HFFc6 (cell line): ENCODE measurements at regions not wholly inside any gene's neighbourhood (a gene's known extent, or its start where the extent isn't known, plus 50 kb on each side); places are given as distances from the start of the nearest gene placed in this dataset.

Experiments
- DNase-seq: peaks from one replicate; pipeline ENCODE4 v3.0.0-alpha.2; 2018
- H3K27ac Mint-ChIP-seq: 2 replicates; pipeline ENCODE4 v1.8.0; 2020; ENCODE audit warnings: mild to moderate bottlenecking, mixed read lengths
- H3K27me3 Mint-ChIP-seq: 2 replicates; pipeline ENCODE4 v1.8.0; 2021; ENCODE audit warnings: mild to moderate bottlenecking, moderate library complexity, mixed read lengths; ENCODE audit not compliant: insufficient read depth
- H3K36me3 Mint-ChIP-seq: 2 replicates; pipeline ENCODE4 v1.8.0; 2021; ENCODE audit warnings: low read depth, mixed read lengths
- H3K4me1 Mint-ChIP-seq: 2 replicates; pipeline ENCODE4 v1.8.0; 2020; ENCODE audit warnings: low read depth, mixed read lengths
- H3K4me3 Mint-ChIP-seq: 2 replicates; pipeline ENCODE4 v1.8.0; 2020; ENCODE audit warnings: mild to moderate bottlenecking, moderate library complexity, mixed read lengths
- H3K9me3 Mint-ChIP-seq: 2 replicates; pipeline ENCODE4 v1.8.0; 2020; ENCODE audit warnings: mild to moderate bottlenecking, mixed read lengths
- TF ChIP-seq, protein P1 (sequence below): fragments of 200-600 bp; sonication (generic); IDR thresholded peaks from 2 replicates; pipeline ENCODE4 v1.5.0; 2021; ENCODE audit warnings: antibody characterized with exemption, mild to moderate bottlenecking

DNA sequence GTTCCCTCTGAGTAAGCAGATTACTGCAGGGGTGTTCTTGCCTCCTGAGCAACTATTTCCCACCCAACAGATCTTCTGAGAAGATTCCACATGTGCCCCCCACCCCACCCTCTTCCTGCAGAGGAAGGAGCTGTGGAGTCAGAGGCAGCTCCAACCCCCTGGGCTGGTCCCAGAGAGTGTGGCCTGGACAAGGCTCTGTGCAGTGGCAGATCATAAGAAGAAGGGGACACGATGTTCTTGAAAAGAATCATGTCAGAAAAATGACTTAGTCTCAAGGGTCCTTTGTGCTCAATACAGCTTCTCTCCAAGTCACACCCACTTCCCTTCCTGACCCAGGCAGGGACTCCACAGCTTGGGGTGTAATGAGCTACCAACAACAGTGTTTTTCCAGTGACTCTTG is 95.2 kb downstream of the SYF2 start:
- H3K27ac Mint-ChIP-seq: no peak overlapping the region
- H3K4me3 Mint-ChIP-seq: no peak overlapping the region
- H3K9me3 Mint-ChIP-seq: no peaks in the 10 kb centered on the region
- peaks cover 7% of the 10 kb centered on the region; the same call in 1 of the 2 replicates for H3K4me1 Mint-ChIP-seq
- no peaks in the 10 kb centered on the region for H3K36me3 Mint-ChIP-seq
- no peak for DNase-seq
- TF ChIP-seq, protein P1, sequence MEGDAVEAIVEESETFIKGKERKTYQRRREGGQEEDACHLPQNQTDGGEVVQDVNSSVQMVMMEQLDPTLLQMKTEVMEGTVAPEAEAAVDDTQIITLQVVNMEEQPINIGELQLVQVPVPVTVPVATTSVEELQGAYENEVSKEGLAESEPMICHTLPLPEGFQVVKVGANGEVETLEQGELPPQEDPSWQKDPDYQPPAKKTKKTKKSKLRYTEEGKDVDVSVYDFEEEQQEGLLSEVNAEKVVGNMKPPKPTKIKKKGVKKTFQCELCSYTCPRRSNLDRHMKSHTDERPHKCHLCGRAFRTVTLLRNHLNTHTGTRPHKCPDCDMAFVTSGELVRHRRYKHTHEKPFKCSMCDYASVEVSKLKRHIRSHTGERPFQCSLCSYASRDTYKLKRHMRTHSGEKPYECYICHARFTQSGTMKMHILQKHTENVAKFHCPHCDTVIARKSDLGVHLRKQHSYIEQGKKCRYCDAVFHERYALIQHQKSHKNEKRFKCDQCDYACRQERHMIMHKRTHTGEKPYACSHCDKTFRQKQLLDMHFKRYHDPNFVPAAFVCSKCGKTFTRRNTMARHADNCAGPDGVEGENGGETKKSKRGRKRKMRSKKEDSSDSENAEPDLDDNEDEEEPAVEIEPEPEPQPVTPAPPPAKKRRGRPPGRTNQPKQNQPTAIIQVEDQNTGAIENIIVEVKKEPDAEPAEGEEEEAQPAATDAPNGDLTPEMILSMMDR: no peak
- peaks cover 43% of the 10 kb centered on the region for H3K27me3 Mint-ChIP-seq

DNA sequence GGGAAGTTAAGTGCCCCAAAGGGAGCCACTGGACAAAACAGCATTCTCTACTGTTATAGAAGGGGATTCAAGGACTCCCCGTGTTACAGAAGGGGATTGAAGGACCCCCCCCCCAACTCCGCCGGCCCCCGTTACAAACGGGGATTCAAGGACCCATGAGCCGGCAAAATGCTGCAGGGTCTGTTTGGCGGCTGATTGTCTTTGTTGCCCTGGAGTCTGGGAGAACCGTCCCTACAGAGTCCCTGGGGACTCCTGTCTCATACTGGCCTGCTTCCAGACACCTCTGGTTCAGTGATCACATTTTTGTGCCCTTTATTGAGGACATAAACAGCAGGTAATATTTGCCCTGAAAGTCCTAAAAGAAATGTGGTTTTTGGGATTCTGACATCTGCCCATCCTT is 96.4 kb downstream of the SYF2 start:
- H3K27me3 Mint-ChIP-seq: peaks cover 44% of the 10 kb centered on the region

DNA sequence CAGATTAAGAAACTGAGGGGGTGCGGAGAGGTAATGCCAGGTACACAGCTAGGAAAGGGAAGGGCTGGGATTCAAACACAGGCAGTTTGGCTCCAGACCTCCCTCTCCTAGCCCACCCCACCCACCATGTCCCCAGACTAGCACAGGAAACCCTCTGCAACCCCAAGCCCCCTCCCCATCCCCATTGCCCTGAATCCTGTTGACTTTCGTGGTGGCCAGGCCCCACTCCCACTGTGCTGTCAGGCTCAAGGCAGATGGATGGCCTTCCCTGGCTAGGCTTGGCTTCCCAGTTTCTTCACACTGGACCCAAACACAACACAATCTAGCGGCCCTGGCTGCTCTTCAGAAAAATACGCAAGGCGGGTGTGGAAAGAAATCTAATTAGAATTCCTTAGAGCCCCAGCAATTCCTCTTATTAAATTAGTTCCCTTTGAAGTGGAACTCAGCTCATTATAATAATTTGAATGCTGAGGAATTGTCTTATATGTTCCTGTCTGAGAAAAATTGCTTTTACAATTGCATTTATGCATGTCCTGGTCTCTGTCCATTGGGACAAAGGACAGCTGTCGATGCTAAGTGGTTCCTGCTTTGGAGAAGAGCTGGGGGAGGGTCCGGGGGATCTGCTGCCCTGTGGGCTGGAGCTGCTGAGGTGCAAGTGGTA is 97.4 kb downstream of the SYF2 start:
- H3K27ac Mint-ChIP-seq: no peak overlapping the region
- H3K4me3 Mint-ChIP-seq: no peak overlapping the region
- H3K4me1 Mint-ChIP-seq: peaks cover under 1% of the 10 kb centered on the region; the same call in 1 of the 2 replicates
- TF ChIP-seq, protein P1: no peak
- no peaks in the 10 kb centered on the region for H3K9me3 Mint-ChIP-seq
- peaks cover 42% of the 10 kb centered on the region for H3K27me3 Mint-ChIP-seq
- no peaks in the 10 kb centered on the region for H3K36me3 Mint-ChIP-seq
- DNase-seq: no peak

More for the DNA sequence above, 96.4 kb downstream of the SYF2 start:
- no peak overlapping the region for H3K27ac Mint-ChIP-seq
- DNase-seq: no peak
- no peak overlapping the region for H3K4me3 Mint-ChIP-seq
- peaks cover 7% of the 10 kb centered on the region; the same call in 1 of the 2 replicates for H3K4me1 Mint-ChIP-seq
- H3K36me3 Mint-ChIP-seq: no peaks in the 10 kb centered on the region
- H3K9me3 Mint-ChIP-seq: no peaks in the 10 kb centered on the region
- TF ChIP-seq, protein P1: no peak

DNA sequence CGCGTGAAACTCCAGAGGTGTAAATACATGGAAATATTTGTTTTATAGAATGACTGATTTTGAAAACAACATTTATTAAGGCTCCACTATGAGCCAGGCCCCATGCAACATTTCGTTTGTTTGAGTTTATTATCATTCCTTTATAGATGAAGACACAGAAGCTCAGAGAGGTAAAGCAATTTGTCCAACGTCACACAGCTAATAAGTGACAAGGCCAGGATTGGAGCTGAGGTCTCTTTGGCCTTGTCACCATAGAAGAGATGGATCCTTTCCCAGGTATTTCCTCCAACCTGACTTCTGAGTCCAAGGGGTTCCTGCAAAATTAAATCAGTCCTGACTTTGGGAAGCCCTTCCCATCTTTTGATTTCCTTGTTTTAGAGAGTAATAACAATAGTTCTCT is 98.0 kb downstream of the SYF2 start:
- H3K27ac Mint-ChIP-seq: no peak overlapping the region
- peaks cover 40% of the 10 kb centered on the region for H3K27me3 Mint-ChIP-seq
- no peaks in the 10 kb centered on the region for H3K36me3 Mint-ChIP-seq
- TF ChIP-seq, protein P1: no peak
- H3K9me3 Mint-ChIP-seq: no peaks in the 10 kb centered on the region
- DNase-seq: no peak
- no peaks in the 10 kb centered on the region; the same call in 1 of the 2 replicates for H3K4me1 Mint-ChIP-seq
- H3K4me3 Mint-ChIP-seq: no peak overlapping the region

DNA sequence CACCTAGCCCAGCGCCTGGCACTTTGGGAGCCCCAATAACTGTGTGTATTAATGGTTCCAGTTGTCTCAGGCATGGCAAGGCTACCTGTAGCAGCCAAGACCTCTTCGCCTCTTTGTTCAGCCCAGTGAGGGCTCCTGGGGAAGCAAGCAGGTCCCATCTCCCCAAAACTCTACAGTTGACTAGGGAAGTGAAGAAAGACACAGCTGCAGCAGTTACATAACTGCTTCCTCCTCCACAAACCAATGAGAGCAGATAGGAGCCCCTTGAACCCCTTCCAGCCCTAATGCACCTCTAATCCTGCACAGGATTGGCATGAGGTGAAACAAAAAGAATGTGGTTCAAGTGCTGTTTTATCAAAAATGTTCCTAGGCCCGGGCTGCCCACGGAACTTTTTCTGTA is 100.5 kb downstream of the SYF2 start:
- Mint-ChIP-seq H3K27ac (no peak overlapping the region), H3K36me3 (no peaks in the 10 kb centered on the region), H3K4me1 (peaks cover 5% of the 10 kb centered on the region; the same call in 1 of the 2 replicates), H3K9me3 (no peaks in the 10 kb centered on the region), H3K27me3 (peaks cover 33% of the 10 kb centered on the region), H3K4me3 (no peak overlapping the region)
- no peak for DNase-seq
- TF ChIP-seq, protein P1: no peak
